Inferior parietal cortex (tissue), 1 donor: ENCODE measurements at regions not wholly inside any gene's neighbourhood (a gene's known extent, or its start where the extent isn't known, plus 50 kb on each side); places are given as distances from the start of the nearest gene placed in this dataset.
A peak's percentile ranks its signal among the peaks of the same experiment; 100 is the strongest.

Experiments
- DNase-seq: peaks from one replicate; pipeline ENCODE4 v3.0.0-alpha.2; 2016; ENCODE audit errors: extremely low spot score

- DNase-seq = no peak
Observed at GRCh38 chr5:124463851-124464250, 282.6 kb downstream of the ZNF608 start.

- no peak for DNase-seq
Observed at GRCh38 chr5:124462751-124463150, 283.7 kb downstream of the ZNF608 start.

- no peak for DNase-seq
Observed at GRCh38 chr5:124461941-124462340, 284.5 kb downstream of the ZNF608 start.

- no peak for DNase-seq
Observed at GRCh38 chr5:124461157-124461556, 285.3 kb downstream of the ZNF608 start.

GRCh38 chr5:124460642-124461041 is 285.8 kb downstream of the ZNF608 start:
- DNase-seq = no peak

GRCh38 chr5:124459984-124460383 is 286.5 kb downstream of the ZNF608 start:
- no peak for DNase-seq

GRCh38 chr5:124457901-124458300 is 288.5 kb downstream of the ZNF608 start:
- DNase-seq = no peak

- no peak for DNase-seq
Observed at GRCh38 chr5:124457101-124457500, 289.3 kb downstream of the ZNF608 start.

- no peak for DNase-seq
Observed at GRCh38 chr5:124456249-124456648, 290.2 kb downstream of the ZNF608 start.

GRCh38 chr5:124454081-124454480 is 292.4 kb downstream of the ZNF608 start:
- no peak for DNase-seq

- no peak for DNase-seq
Observed at GRCh38 chr5:124453221-124454051, 293.0 kb downstream of the ZNF608 start.

GRCh38 chr5:124452412-124452811 is 294.0 kb downstream of the ZNF608 start:
- no peak for DNase-seq

- no peak for DNase-seq
Observed at GRCh38 chr5:124451721-124452383, 294.6 kb downstream of the ZNF608 start.

GRCh38 chr5:124446120-124446519 is 300.3 kb downstream of the ZNF608 start:
- DNase-seq = no peak

GRCh38 chr5:124445070-124445619 is 301.3 kb downstream of the ZNF608 start:
- DNase-seq = no peak

GRCh38 chr5:124444147-124444775 is 302.2 kb downstream of the ZNF608 start:
- no peak for DNase-seq

GRCh38 chr5:124440471-124440870 is 306.0 kb downstream of the ZNF608 start:
- DNase-seq = no peak

- DNase-seq = no peak
Observed at GRCh38 chr5:124439609-124440008, 306.8 kb downstream of the ZNF608 start.

GRCh38 chr5:124438903-124439281 is 307.5 kb downstream of the ZNF608 start:
- peak; percentile 68 for DNase-seq

GRCh38 chr5:124438026-124438902 is 308.2 kb downstream of the ZNF608 start:
- DNase-seq = no peak

- DNase-seq = no peak
Observed at GRCh38 chr5:124436294-124436693, 310.1 kb downstream of the ZNF608 start.
